Right ventricle myocardium inferior (tissue), 1 donor: ENCODE measurements at regions not wholly inside any gene's neighbourhood (a gene's known extent, or its start where the extent isn't known, plus 50 kb on each side); places are given as distances from the start of the nearest gene placed in this dataset.
"Not testable (repeated sequence)": the region's sequence is repeated elsewhere in the genome, so short reads cannot be mapped to it uniquely, and the experiment has no call there.

ENCODE experiments used
- ATAC-seq: fragments of 200-7000 bp; cut with Tn5 transposase; one replicate; pipeline ENCODE4 v1.9.1; 2020; ENCODE audit warnings: mild to moderate bottlenecking, moderate library complexity
- DNase-seq: peaks from one replicate; pipeline ENCODE4 v3.0.0; 2021; ENCODE audit errors: missing footprints
- intact Hi-C: fragments of 100-400 bp; cut with DNase I; formaldehyde crosslinking; loops from one replicate; pipeline ENCODE4 v1.11.0; 2022
- donor health status: DM: no; HTN: yes; CAD: no; lungs with severe emphysema.

DNA sequence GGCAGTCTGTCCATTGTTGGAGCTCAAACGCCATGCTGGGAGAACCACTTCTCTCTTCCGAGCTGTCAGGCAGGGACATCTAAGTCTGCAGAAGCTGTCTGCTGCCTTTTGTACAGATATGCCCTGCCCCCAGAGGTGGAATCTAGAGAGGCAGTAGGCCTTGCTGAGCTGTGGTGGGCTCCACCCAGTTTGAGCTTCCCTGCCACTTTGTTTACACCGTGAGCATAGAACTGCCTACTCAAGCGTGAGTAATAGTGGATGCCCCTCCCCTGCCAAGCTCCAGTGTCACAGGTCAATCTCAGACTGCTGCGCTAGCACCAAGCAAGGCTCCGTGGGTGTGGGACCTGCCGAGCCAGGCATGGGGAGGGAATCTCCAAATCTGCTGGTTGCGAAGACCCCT is 145.7 kb downstream of the VSIG4 start:
- no peak for ATAC-seq
- DNase-seq: no peak
- intact Hi-C loops: no loop called here

DNA sequence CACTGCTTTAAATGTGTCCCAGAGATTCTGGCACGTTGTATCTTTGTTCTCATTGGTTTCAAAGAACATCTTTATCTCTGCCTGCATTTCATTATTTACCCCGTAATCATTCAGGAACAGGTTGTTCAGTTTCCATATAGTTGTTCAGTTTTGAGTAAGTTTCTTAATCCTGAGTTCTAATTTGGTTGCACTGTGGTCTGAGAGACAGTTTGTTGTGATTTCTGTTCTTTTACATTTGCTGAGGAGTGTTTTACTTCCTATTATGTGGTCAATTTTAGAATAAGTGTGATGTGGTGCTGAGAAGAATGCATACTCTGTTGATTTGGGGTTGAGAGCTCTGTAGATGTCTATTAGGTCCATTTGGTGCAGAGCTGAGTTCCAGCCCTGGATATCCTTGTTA is 148.1 kb downstream of the VSIG4 start:
- ATAC-seq, intact Hi-C loops, DNase-seq: not testable (repeated sequence)

DNA sequence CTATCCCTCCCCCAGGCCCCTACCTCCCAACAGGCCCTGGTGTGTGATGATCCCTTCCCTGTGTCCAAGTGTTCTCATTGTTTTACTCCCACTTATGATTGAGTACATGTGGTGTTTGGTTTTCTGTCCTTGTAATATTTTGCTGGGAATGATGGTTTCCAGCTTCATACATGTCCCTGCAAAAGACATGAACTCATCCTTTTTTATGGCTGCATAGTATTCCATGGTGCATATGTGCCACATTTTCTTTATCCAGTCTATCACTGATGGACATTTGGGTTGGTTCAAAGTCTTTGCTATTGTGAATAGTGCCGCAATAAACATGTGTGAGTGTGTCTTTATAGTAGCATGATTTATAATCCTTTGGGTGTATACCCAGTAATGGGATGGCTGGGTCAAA is 151.7 kb downstream of the VSIG4 start:
- ATAC-seq, intact Hi-C loops, DNase-seq: not testable (repeated sequence)

DNA sequence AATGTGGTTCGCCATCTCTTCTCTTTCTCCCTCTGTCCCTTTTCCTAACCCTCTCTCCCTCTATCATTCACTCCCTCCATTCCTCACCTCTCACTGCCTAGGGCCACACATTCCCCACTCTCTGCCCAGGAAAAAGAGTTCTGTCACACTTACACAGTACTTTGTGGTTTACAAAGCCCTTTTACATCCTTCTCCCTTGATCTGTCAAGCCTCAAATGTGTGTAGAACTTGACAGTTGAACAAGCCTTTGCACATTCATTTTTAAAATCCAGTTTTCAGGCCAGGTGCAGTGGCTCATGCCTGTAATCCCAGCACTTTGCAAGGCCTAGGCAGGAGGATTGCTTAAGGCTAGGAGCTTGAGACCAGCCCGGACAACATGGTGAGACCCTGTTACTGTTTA is 156.3 kb downstream of the VSIG4 start:
- intact Hi-C loops: no loop called here
- ATAC-seq (no peak), DNase-seq (no peak)

DNA sequence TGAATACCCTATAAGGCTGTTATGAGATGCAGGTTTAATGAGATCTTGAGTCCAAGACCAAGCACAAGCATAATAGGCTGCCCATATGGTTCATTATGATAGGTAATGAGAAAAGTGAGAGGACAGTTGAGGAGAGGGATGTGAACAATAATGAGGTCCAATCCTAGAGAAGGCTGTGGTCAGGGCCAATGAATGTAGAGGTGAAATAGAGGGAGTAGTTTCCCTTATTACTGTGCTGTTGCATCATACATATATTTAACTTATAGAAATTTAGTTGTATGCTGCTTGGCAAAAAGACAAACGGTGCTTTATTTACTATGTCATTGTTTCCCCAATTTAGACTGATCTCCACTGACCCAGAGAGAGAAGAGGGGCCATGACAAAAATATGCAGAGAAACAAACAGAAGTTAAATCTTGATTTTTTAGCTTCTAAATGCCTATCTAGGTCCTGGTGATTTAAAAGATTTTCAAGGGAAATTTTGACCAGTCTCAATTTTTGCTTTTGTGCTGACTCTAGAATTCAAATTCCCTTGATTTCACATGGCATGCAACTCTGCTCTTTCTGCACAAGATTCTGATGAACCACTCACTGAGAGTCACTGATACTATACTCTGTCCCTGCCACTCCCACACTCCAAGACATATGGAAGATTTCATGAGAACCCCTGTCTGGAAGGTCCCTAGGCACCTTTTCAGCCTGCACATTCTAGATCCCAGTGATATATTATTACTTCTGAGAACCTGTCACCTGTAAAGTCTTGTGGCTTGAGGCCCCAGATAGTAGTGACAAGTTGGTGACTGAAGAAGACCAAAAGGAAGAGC is 159.7 kb downstream of the VSIG4 start:
- ATAC-seq (no peak), DNase-seq (no peak)
- intact Hi-C loops: no loop called here

DNA sequence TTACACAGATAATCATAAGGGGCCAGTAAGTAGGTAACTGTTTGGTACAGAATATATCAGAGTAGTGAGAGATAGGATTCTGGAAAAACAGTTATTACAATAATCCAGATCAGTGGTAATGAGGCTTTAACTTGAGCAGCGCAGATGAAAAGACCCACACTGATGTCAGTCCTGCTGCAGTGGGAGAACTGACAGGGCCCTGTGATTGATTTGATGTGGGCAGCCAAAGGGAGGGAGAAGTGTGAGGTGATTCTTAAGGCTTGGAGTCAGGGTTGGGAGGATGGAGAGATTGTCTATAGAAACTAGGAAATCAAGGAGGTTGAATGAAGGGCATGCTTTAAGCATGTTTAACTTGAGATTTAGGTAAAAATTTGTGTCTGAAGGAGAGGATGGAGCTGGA is 161.4 kb downstream of the VSIG4 start:
- ATAC-seq (no peak), DNase-seq (no peak)
- intact Hi-C loops: no loop called here

DNA sequence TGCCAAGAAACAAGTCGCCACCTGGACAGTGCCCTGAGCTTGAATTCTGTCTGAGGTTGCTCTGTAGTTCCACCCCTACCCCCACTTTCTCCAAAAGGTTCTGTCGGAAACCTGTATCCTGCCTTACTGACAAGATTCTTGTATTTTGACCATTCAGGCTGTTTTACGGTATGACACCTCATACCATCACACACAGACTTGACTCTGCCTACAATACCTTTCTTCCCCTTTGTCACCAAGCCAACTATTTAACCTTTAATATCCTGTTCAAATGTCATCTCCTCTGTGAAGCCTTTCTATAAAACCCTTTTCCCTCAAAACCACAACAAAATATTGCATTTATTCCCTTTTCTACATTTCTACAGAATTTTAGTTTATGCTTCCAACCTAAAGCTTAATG is 161.9 kb downstream of the VSIG4 start:
- intact Hi-C loops: no loop called here
- no peak for DNase-seq
- no peak for ATAC-seq

DNA sequence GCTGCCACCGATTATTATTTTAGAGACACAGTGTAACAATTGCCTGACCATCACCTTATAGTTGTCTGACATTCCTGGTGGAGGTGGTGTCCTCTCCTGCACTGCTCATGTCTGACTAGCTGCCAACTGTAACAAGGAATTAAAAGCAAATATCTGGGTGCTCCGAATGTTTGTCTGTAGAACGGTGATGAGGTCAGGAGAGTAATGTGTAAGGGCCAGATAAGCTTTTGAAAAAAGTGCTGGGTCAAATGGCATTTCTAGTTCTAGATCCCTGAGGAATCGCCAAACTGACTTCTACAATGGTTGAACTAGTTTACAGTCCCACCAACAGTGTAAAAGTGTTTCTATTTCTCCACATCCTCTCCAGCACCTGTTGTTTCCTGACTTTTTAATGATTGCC is 164.3 kb downstream of the VSIG4 start:
- intact Hi-C loops, DNase-seq, ATAC-seq: not testable (repeated sequence)

DNA sequence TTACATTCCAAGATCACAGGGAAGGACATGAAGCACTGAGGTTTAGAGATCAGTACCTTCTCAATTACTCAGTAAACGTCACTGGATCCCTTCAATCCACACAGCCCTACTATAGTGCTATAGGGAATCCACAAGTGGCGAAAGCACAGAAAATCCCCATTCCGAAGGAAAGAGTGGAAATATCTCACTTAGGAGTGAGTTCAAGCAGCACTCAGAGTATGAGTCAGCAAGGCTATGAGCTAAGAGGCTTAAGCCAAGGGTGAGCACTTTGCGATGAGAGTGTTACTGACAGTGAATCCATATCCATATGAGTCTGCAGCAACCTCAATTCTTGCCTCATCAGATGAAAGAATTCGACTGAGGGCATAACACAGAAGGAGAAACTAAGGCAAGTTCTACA is 165.1 kb downstream of the VSIG4 start:
- DNase-seq: no peak
- intact Hi-C loops: no loop called here
- ATAC-seq: no peak

DNA sequence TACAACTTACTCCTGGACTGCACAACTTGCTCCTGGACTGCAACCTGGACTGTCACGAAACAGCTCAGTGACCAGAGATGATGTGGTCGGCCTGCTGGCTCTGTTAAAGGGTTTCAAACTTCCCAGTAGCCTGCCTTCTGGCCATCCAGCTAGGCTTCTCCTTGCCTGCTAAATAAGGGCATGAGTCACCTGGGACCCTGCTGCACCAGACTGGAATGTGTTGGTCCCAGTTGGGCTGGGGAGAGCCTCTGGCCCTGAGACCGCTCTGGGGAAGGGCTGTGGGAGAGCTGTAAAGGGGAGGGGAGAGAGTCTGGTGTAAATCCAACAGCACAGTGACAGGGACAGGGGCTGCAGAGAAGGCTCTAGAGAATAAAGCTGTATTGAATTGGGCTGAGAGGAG is 165.8 kb downstream of the VSIG4 start:
- intact Hi-C loops: no loop called here

DNA sequence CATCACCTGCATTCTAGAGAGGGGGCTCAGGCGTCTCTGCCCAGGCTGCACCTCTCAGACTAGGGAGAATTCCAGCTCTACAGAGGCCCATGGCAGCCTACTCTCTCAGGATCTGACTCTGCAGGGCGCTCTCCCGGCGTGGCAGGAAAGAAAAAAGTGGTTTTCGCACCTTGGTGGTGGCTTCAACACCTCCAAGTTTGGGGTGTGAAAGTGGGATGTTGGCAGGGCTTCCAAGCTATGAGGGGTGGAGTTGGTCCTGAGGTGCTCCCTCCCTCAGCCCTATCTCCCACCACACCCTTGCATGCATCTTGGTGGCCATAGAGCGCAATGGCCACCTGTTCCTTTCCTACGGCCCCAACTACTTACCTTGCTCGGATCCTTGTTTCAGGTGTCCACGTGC is 166.5 kb downstream of the VSIG4 start:
- ATAC-seq: no peak
- intact Hi-C loops: no loop called here
- DNase-seq: no peak

More for the DNA sequence above, 165.8 kb downstream of the VSIG4 start:
- no peak for ATAC-seq
- no peak for DNase-seq

DNA sequence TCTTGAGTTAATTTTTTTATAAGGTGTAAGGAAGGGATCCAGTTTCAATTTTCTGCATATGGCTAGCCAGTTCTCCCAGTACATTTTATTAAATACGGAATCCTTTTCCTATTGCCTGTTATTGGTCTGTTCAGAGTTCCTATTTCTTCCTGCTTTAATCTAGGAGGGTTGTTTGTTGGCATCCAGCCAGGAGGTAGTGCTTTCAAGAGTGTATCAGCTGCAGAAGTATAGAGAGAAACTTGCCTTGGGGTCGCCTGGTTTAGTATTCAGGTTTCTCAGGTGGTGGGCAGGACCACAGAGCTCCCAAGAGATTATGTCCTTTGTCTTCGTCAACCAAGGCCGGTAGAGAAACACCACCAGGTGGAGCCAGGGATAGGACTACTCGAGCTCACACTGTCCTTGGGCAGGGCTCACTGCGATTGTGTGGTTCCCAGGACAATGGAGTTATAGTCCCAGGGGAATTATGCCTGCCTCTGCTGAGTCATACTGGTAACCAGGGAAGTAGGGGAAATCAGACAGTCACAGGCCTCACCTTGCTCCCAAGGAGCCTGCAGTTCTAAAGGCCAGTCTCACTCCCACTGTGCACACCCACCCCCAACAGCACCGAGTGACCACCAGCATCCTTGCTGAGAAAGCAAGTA is 168.1 kb downstream of the VSIG4 start:
- ATAC-seq: no peak
- intact Hi-C loops: no loop called here
- no peak for DNase-seq

DNA sequence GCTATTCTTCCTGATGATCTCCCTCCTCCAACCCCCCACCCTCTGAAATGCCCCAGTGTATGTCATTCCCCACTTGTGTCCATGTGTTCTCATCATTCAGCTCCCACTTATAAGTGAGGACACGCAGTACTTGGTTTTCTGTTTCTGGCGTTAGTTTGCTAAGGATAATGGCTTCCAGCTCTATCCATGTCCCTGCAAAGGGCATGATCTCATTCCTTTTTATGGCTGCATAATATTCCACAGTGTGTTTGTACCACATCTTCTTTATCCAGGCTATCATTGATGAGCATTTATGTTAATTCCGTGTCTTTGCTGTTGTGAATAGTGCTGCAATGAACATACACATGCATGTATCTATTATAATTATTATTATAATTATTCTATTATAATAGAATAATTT is 169.3 kb downstream of the VSIG4 start:
- intact Hi-C loops, DNase-seq, ATAC-seq: not testable (repeated sequence)

DNA sequence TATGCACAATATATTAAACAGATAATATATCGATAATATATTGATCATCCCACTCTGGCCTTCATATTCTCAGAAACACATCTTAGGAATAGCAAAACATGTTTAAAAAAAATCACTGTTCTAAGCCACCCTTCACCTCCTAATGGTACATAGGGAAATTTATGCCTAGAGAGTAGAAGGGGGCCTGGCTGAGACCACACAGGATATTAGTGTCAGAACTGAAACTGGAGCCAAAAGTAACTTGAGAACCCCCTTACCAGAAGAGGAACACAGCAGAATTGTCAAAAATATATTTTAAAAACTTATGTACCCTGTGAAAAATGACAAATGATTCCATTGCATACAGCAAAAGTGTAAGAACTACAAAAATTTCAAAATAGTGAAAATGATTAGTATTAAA is 173.1 kb downstream of the VSIG4 start:
- intact Hi-C loops: no loop called here
- ATAC-seq (no peak), DNase-seq (no peak)

DNA sequence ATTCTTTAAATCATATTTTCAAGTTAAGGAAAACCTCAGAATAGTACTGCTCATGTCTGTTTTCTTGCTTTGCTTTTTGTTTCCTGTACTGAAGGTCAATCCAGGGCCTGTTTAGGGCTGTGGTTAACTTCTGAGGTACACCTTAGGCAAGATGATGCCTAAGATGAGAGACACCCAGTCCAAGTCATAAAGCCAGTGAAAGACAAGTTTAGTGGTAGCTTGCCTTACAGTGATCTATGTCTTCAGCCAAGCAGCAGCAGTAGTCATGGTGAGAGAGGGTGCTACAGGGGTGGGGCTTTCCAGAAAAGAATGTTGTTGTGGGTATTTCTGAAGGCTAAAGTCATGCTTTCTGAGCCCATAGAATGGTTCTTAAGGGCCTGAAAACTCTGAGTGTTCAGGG is 173.7 kb downstream of the VSIG4 start:
- ATAC-seq: no peak
- intact Hi-C loops: no loop called here

DNA sequence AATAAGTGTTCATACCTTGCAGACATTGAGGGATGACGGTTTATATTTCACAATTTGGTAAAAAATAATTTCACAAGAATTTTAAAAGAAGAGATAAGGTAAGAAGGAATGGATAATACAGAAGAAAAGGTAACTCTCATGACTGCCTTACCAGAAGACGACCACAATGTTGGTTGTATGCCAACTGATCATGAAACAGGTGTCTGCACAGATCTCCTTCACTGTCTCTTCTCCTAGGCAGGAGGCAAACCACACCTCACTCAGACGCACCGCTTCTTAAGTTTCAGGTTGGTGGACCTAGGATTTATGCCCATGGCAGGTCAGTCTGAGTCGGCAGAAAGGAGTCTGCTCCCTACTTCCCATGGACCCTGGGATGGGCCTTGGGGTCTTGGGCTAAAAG is 177.2 kb downstream of the VSIG4 start:
- no peak for DNase-seq
- no peak for ATAC-seq
- intact Hi-C loops: no loop called here

More for the DNA sequence above, 173.7 kb downstream of the VSIG4 start:
- DNase-seq: no peak

DNA sequence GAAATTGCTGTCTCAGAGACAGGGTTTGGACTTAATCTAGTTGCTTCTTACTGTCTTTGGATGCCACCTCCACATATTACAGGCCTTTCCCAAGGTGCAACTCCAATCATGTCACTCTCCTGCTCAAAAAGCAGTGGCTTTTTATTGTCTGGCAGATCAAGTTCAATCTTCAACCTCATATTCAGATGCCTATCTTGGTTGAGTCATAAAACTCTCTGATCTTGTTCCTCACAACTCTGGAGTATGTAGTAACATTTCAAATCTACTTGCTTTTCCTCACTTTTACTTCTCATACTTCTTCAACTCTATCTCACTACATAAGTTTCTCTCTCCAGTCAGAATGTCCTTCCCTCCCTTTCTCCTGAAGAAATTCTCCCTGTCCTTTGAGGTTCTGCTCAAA is 180.6 kb downstream of the VSIG4 start:
- no peak for DNase-seq
- ATAC-seq: no peak
- intact Hi-C loops: no loop called here

DNA sequence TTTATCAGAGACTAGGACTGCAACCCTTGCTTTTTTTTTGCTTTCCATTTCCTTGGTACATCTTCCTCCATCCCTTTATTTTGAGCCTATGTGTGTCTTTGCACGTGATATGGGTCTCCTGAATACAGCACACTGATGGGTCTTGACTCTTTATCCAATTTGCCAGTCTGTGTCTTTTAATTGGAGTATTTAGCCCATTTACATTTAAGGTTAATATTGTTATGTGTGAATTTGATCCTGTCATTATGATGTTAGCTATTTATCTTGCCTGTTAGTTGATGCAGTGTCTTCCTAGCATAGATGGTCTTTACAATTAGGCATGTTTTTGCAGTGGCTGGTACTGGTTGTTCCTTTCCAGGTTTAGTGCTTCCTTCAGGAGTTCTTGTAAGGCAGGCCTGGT is 185.4 kb downstream of the VSIG4 start:
- ATAC-seq, DNase-seq, intact Hi-C loops: not testable (repeated sequence)

DNA sequence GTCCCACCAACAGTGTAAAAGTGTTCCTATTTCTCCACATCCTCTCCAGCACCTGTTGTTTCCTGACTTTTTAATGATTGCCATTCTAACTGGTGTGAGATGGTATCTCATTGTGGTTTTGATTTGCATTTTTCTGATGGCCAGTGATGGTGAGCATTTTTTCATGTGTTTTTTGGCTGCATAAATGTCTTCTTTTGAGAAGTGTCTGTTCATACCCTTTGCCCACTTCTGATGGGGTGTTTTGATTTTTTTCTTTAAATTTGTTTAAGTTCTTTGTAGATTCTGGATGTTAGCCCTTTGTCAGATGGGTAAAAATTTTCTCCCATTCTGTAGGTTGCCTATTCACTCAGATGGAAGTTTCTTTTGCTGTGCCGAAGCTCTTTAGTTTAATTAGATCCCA is 183.9 kb downstream of the MSN start:
- intact Hi-C loops, ATAC-seq, DNase-seq: not testable (repeated sequence)

DNA sequence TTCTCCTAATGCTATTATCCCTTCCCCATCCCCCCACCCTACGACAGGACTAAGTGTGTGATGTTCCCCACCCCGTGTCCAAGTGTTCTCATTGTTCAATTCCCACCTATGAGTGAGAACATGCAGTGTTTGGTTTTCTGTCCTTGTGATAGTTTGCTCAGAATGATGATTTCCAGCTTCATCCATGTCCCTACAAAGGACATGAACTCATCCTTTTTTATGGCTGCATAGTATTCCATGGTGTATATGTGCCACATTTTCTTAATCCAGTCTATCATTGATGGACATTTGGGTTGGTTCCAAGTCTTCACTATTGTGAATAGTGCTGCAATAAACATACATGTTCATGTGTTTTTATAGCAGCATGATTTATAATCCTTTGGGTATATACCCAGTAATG is 183.4 kb downstream of the MSN start:
- ATAC-seq, intact Hi-C loops, DNase-seq: not testable (repeated sequence)
